Keratinocyte (primary cell): ENCODE measurements at regions not wholly inside any gene's neighbourhood (a gene's known extent, or its start where the extent isn't known, plus 50 kb on each side); places are given as distances from the start of the nearest gene placed in this dataset.

Experiments used
- DNase-seq: peaks from one replicate; pipeline ENCODE4 v3.0.0-alpha.2; 2011; ENCODE audit warnings: low read depth, missing footprints, low spot score
- FAIRE-seq: peaks from 2 replicates; lab custom pipeline; 2011; peaks lifted over from hg19 to GRCh38; lab: Jason Lieb, UNC
- H2AFZ ChIP-seq: 2 replicates; pipeline ENCODE4 v1.6.0; 2012; ENCODE audit warnings: low read length, control low read depth, inconsistent platforms; ENCODE audit not compliant: control insufficient read depth
- H3K27ac ChIP-seq: 2 replicates; pipeline ENCODE4 v1.5.1; 2011; ENCODE audit warnings: low read length; ENCODE audit not compliant: control insufficient read depth, insufficient read depth
- H3K27me3 ChIP-seq: 3 replicates; pipeline ENCODE4 v1.6.0; 2011; ENCODE audit warnings: low read length; ENCODE audit not compliant: control insufficient read depth, insufficient read depth; ENCODE audit errors: extremely low read depth
- H3K36me3 ChIP-seq, 2 experiments: 2 replicates in 1 of 2; 3 replicates in 1 of 2; pipeline ENCODE4 v1.5.1; 2011; ENCODE audit warnings: low read length in 2 of 2, mild to moderate bottlenecking in 1 of 2; ENCODE audit not compliant: control insufficient read depth in 2 of 2, insufficient read depth in 2 of 2; ENCODE audit errors: extremely low read depth in 1 of 2
- H3K4me1 ChIP-seq: 3 replicates; pipeline ENCODE4 v1.5.1; 2011; ENCODE audit warnings: low read length; ENCODE audit not compliant: control insufficient read depth, insufficient read depth; ENCODE audit errors: extremely low read depth
- H3K4me2 ChIP-seq: 3 replicates; pipeline ENCODE4 v1.6.0; 2011; ENCODE audit warnings: low read depth, low read length; ENCODE audit not compliant: control insufficient read depth, insufficient read depth; ENCODE audit errors: extremely low read depth
- H3K4me3 ChIP-seq, 3 experiments: fragments of 200-600 bp in 1 of 3; sonication (generic) in 1 of 3; 2 replicates in 2 of 3; 3 replicates in 1 of 3; pipeline ENCODE4 v1.5.1; 2011 to 2016; ENCODE audit warnings: low read length in 3 of 3, mild to moderate bottlenecking in 3 of 3, control low read depth in 2 of 3, inconsistent platforms in 1 of 3, low read depth in 1 of 3, mixed read lengths in 1 of 3, mixed run types in 1 of 3, moderate library complexity in 1 of 3; ENCODE audit not compliant: control insufficient read depth in 2 of 3, insufficient read depth in 2 of 3; ENCODE audit errors: extremely low read depth in 1 of 3
- H3K79me2 ChIP-seq: 2 replicates; pipeline ENCODE4 v1.6.0; 2012; ENCODE audit warnings: low read length; ENCODE audit not compliant: control insufficient read depth, insufficient read depth
- H3K9ac ChIP-seq: 3 replicates; pipeline ENCODE4 v1.6.0; 2011; ENCODE audit warnings: low read length; ENCODE audit not compliant: control insufficient read depth, insufficient read depth; ENCODE audit errors: extremely low read depth
- H3K9me1 ChIP-seq: 3 replicates; pipeline ENCODE4 v1.6.0; 2011; ENCODE audit warnings: low read length; ENCODE audit not compliant: control insufficient read depth, insufficient read depth; ENCODE audit errors: extremely low read depth
- H3K9me3 ChIP-seq: 2 replicates; pipeline ENCODE4 v1.5.1; 2012; ENCODE audit warnings: low read depth, low read length; ENCODE audit not compliant: control insufficient read depth
- H4K20me1 ChIP-seq: 3 replicates; pipeline ENCODE4 v1.6.0; 2011; ENCODE audit warnings: low read length; ENCODE audit not compliant: control insufficient read depth, insufficient read depth; ENCODE audit errors: extremely low read depth
- EZH2 ChIP-seq: IDR thresholded peaks from one replicate; pipeline ENCODE4 v1.6.1; 2012; ENCODE audit warnings: inconsistent platforms, mild to moderate bottlenecking, low read length, moderate library complexity
- dilution Hi-C: fragments of 300-500 bp; cut with MboI; formaldehyde crosslinking; loops from one replicate; pipeline ENCODE4 v1.7.0; 2020; ENCODE audit warnings: low sequenced_read_pairs; ENCODE audit not compliant: extremely low pct_ligation_motif_present
- TF ChIP-seq, protein P1 (sequence below), 3 experiments: IDR thresholded peaks in 1 of 3; conservative IDR thresholded peaks in 1 of 3; optimal IDR thresholded peaks in 1 of 3; 2 replicates in 2 of 3; 3 replicates in 1 of 3; pipeline versions ENCODE3 to v1.5.1; 2011; ENCODE audit warnings: low read length in 3 of 3, mild to moderate bottlenecking in 3 of 3, moderate library complexity in 2 of 3, control low read depth in 1 of 3, inconsistent platforms in 1 of 3; ENCODE audit not compliant: insufficient read depth in 2 of 3; ENCODE audit errors: extremely low read depth in 1 of 3

DNA sequence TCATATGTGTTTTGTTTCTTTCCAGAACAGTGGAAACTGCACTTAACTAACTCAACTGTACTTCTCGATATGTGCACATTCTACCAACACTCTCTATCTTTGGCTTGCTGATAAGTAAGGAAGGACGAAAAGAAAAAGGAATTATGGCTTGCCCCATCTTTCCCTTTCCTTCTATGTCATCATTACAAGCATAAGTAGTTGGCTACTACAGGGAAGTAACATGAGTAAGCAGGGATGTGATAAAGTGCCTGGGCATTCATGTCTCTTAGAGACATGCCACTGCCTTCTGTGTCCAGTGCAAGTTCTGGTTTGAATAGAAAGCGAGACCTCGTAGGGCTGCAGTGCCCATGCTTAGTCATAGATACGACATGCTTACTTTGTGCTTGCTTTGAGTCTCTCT lies 342.5 kb downstream of the ETS1 start:
- Histone ChIP-seq H3K79me2 (no peaks in the 10 kb centered on the region), H3K9me3 (no peaks in the 10 kb centered on the region), H3K4me3 (no peak overlapping the region), H3K4me1 (no peaks in the 10 kb centered on the region), H3K9ac (no peak overlapping the region), H3K27me3 (no peaks in the 10 kb centered on the region), H2AFZ (no peak overlapping the region), H3K4me2 (no peak overlapping the region), H3K9me1 (no peaks in the 10 kb centered on the region), H4K20me1 (no peaks in the 10 kb centered on the region), H3K27ac (no peak overlapping the region), H3K36me3 (no peaks in the 10 kb centered on the region)
- FAIRE-seq (peak; percentile 64), DNase-seq (no peak)
- TF ChIP-seq EZH2 = no peak
- TF ChIP-seq, protein P1, sequence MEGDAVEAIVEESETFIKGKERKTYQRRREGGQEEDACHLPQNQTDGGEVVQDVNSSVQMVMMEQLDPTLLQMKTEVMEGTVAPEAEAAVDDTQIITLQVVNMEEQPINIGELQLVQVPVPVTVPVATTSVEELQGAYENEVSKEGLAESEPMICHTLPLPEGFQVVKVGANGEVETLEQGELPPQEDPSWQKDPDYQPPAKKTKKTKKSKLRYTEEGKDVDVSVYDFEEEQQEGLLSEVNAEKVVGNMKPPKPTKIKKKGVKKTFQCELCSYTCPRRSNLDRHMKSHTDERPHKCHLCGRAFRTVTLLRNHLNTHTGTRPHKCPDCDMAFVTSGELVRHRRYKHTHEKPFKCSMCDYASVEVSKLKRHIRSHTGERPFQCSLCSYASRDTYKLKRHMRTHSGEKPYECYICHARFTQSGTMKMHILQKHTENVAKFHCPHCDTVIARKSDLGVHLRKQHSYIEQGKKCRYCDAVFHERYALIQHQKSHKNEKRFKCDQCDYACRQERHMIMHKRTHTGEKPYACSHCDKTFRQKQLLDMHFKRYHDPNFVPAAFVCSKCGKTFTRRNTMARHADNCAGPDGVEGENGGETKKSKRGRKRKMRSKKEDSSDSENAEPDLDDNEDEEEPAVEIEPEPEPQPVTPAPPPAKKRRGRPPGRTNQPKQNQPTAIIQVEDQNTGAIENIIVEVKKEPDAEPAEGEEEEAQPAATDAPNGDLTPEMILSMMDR (optimal IDR thresholded peaks at IDR 0.05 in 1 of 3, IDR thresholded peaks at IDR 0.05 in 1 of 3, conservative IDR thresholded peaks at IDR 0.05 in 1 of 3; ENCODE audit: extremely low read depth in 1 of 3, insufficient read depth in 2 of 3, low read length in 3 of 3) = no peak
- dilution Hi-C loops = no loop called here

DNA sequence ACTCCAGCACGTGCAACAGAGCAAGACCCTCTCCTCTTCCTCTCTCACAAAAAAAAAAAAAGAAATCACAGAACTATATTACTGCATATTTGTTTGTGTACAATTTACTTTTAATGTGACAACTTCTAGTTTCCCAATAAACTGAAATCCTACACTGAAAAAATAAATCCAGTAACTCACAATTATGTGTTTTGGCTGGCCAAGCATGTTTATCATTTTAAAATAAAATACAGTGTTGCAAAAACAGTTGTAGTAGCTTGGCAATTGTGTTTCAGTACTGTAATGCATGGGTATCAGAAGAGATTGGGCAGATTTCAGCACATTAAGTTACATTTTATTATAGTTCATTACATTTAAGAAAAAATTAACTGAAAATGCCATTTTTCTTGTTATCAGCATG lies 344.9 kb downstream of the ETS1 start:
- TF ChIP-seq, protein P1 (optimal IDR thresholded peaks at IDR 0.05 in 1 of 3, IDR thresholded peaks at IDR 0.05 in 1 of 3, conservative IDR thresholded peaks at IDR 0.05 in 1 of 3; ENCODE audit: extremely low read depth in 1 of 3, insufficient read depth in 2 of 3, low read length in 3 of 3) = no peak
- TF ChIP-seq EZH2 = no peak

More for the DNA sequence above, 344.9 kb downstream of the ETS1 start:
- Histone ChIP-seq H3K4me1 (no peaks in the 10 kb centered on the region), H3K4me3 (no peak overlapping the region), H3K27me3 (no peaks in the 10 kb centered on the region), H3K9ac (no peak overlapping the region), H3K36me3 (no peaks in the 10 kb centered on the region), H3K79me2 (no peaks in the 10 kb centered on the region), H2AFZ (no peak overlapping the region), H3K27ac (no peak overlapping the region), H4K20me1 (no peaks in the 10 kb centered on the region), H3K9me3 (no peaks in the 10 kb centered on the region), H3K4me2 (no peak overlapping the region), H3K9me1 (no peaks in the 10 kb centered on the region)
- no peak for DNase-seq
- no peak for FAIRE-seq
- dilution Hi-C loops = no loop called here
